HG03342 (cell line): ENCODE measurements at regions not wholly inside any gene's neighbourhood (a gene's known extent, or its start where the extent isn't known, plus 50 kb on each side); places are given as distances from the start of the nearest gene placed in this dataset.
"Not testable (repeated sequence)": the region's sequence is repeated elsewhere in the genome, so short reads cannot be mapped to it uniquely, and the experiment has no call there.

Experiments
- ATAC-seq: cut with Tn5 transposase; IDR thresholded peaks from one replicate; pipeline ENCODE4 v1.9.1; 2021; ENCODE audit warnings: mild to moderate bottlenecking, moderate library complexity; ENCODE audit not compliant: unreplicated experiment

DNA sequence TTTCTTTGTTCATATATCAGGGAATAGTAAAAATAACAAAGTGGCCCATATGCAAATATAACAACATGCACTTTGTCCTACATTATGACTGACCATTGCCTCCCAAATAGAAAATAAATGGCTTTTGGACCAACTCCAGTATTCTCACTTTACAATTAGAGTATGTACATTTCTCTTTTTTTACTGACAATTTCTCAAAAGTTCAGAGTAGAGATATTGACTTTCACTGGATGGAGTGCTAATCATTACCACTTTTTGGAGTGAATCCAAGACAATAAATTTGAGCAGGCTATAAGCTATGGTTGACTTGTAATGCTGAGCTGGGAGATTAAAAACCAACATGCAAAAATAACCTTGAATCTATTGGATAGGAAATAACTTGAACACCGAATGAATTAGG is 987.4 kb downstream of the SUCLG1 start:
- no peak for ATAC-seq

DNA sequence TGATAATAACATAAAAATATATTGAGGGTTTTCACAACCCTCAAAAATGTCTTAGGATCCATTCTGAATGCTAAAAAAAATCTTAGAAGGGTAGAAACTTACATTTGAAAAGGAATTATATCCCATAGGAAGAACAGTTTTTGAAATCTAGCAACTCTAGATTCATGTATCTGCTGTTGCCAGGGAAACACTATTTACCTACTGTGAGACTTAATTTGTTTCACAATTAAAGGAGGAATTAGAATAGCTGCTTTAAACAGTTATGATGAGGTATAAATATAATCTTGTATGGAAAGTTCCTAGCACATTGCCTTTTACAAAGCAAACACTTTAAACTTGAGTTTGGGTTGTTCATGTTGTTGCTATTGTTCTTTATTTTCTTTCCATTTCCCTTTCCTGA is 988.2 kb downstream of the SUCLG1 start:
- ATAC-seq = no peak

DNA sequence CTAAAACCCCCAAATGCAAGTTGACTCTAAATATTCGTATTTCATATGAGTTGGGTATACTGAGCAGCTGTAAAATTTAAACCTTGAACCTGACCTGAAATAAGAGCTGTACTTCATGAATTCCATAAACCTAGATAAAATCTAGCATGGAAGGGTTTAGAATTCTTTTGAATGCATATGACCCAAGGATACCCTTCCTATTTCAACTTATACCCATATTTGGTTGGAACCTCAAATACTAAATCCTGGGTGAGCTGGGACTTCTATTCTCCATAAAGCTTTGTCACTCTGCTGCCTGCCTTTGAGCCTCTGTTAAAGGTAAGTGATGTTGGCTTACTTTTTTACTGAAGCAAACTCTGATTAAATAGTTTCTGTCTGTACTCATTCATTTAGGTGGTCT is 994.6 kb downstream of the SUCLG1 start:
- ATAC-seq = no peak

DNA sequence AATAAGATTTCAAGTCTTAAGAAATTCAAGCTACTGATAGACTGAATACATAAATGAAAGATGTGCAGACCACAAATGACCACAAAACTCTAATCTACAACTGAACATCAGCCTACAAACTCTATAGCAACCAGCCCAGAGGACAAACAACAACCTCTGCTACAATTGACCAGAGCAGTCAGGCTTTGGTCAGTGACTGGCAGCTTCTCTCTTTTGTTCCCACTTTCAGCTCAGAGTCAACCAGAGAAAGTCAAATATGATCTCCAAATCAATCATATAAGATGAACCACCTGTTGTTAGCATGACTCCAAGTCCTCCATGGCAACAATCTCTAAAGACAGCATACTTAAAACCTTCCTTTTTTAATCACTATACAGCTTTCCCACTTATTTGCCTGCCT is 996.2 kb downstream of the SUCLG1 start:
- no peak for ATAC-seq

DNA sequence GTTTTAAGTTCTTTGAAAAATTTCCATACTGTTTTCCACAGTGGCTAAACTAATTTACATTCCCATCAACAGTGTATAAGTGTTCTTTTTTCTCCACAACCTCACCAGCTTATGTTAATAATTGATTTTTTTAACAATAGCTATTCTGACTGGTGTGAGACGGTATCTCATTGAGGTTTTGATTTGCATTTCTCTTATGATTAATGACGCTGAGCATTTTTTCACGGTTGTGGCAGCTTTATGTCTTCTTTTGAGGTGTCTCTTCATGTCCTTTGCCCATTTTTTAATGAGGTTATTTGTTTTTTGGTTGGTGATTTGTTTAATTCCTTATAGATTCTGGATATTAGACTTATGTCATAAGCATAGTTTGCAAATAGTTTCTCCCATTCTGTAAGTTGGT is 997.9 kb downstream of the SUCLG1 start:
- no peak for ATAC-seq

DNA sequence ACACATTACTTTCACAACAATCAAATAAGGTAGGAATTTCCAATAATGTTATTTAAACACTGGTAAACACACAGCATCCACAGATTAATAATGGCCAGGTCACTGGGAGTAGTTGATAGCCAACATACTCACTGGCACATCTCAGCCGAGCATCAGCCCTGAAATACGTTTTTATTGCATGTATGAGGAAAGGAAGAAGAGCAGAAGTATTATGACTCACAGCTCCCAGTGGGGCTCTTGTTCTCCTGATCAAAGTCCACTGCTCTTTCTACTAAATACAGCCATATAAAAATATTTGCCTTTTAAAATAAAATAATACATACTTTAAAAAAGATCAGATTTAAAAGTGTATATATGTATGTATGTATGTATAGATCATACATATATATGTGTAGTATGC is 999.6 kb downstream of the SUCLG1 start:
- ATAC-seq = no peak

DNA sequence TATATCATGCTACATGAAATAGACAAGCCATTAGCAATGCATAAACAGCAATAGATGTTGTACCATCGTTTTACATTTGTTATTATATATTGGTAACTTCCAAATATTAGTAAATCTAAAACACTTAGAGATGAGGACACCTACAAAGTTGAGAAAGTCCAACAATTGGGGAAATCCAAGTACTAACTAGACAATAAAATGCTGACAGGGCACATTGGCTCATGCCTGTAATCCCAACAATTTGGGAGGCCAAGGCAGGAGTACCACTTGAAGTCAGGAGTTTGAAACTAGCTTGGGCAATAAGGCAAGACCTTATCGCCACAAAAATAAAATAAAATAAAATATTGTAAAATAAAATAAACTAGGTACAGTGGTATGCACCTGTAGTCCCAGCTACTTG is 1023.1 kb downstream of the SUCLG1 start:
- ATAC-seq = no peak

DNA sequence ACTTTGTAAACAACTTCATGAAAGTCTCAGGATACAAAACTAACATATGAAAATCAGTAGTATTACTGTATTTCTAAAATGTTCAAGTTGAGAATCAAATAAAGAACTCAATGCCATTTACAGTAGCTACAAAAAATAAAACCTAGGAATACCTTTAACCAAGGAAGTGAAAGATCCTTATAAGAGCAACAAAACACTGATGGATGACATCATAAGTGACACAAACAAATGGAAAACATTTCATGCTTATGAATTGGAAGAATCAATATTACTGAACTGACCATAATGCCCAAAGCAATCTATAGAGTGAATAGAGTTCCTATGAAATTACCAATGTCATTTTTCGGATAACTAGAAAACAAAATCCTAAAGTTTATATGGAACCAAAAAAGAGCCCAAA is 1038.1 kb downstream of the SUCLG1 start:
- ATAC-seq = no peak

DNA sequence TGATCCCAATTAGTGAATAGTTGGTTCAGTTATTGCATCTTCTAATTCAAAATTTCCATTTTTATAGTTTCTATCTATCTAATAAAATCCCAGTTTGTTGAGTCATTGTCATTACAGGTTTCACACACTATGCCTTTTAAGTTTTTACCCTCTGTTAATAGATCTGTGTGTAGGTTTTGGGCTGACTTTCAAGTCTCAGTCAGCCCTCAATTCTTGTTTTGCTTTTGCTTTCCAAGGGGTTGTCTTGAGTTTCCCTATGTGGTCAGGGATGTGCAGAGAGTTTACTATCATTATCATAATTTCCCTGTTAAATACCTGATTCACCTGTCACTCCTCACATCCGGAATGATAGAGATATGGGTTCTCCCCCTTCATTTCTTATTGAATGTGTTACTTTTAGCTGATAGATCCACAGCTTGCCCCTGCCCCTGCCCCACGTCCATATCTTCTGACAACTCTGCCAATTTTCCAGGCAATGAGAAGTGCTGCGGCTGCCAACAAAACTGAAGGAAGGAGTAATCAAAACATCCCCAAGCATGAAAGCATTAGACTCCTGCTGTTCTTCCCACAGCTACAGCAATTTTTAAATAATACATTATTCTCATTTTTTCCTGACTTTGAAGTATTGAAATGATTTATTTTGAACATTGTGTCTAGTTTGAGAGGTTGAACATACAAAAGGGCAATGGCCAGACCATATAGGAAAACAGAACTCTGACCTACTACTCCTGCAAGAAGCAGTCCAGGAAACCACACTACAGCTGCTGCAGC is 1064.8 kb downstream of the SUCLG1 start:
- ATAC-seq = no peak

DNA sequence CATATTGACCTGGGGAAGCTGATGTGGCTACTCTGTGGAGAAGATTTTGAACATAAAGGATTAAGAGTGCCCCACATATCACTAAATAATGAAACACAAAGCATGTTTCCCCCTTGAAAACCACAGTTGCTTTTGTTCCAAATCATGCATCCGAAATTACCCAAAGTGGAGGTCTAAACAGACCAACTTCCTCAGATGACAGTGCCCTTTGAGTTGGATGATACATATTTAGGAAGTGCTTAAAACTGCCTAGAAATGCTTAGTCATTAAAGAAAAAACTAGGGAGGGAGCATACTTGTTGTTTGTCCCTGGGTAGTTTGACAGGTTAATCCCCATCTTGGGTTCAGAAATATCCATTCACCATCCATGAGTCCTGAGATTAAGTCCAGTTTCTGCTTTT is 1070.3 kb downstream of the SUCLG1 start:
- ATAC-seq = no peak

DNA sequence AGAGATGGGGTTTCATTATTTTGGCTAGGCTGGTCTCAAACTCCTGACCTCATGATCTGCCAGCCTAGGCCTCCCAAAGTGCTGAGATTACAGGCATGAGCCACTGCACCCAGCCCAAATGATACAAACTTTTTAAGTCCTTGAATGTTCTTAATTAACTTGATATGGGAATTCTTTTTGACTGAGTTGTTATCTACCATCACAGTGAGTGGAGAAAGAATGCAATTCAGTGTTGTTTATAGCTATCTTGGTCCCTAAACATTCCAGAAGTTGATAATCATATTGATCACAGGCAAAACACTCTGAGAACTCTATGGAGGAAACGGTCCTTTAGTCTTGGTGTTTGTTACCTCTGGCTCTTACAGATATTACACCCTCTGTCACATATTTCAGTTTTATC is 1072.5 kb downstream of the SUCLG1 start:
- ATAC-seq = no peak

DNA sequence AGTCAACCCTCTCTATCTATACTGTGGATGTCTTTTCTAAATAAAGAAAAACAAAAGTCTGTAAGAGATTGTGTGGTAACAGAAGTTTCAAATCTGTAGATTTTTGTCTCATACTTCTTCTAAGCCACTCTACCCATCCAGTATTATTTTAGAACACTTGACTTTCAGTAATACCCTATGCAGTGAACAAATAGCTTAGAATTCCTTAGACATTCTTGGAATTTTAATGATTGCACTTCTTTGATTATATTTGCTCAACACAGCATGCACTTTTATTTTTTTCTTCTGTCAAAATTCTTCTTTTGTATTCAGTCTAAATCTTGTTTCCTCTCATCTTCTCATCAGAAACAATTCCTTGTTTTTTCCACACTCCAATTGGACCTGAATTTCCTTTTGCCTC is 1080.2 kb downstream of the SUCLG1 start:
- ATAC-seq = no peak

DNA sequence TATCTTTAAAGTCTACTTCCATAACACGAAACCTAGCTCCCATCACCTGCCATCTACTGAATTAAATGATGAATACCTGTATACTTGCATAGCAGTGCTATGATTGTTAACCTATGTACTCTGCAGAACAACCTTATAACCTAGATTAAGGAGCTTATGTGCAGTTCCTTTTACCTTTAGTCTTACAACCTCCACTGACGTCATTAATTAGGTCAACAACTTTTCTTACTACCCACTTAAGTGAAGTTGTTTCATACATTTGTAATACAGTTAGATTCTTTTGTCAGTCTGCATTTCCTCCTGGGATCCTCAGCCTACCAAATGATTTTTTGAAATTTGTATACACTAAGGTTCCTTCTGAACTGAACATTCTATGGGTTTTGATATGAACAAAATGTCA is 1082.3 kb downstream of the SUCLG1 start:
- ATAC-seq = no peak

DNA sequence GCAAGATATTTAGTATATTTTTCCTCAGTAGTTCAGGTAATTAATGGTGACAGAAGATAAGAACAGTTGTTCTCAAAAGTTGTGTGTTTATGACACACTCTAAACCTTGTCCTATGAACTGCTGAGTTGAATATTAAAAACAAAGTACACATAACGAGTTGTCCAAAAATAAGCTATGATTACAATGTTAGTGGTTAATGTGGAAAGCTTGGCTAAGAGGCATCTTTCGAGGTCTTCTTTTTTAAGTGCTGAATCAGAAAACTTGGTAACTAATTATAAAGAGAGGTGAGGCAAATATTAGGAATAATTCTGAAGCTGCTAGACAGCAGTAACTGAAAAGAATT is 1088.7 kb downstream of the SUCLG1 start:
- ATAC-seq = no peak

DNA sequence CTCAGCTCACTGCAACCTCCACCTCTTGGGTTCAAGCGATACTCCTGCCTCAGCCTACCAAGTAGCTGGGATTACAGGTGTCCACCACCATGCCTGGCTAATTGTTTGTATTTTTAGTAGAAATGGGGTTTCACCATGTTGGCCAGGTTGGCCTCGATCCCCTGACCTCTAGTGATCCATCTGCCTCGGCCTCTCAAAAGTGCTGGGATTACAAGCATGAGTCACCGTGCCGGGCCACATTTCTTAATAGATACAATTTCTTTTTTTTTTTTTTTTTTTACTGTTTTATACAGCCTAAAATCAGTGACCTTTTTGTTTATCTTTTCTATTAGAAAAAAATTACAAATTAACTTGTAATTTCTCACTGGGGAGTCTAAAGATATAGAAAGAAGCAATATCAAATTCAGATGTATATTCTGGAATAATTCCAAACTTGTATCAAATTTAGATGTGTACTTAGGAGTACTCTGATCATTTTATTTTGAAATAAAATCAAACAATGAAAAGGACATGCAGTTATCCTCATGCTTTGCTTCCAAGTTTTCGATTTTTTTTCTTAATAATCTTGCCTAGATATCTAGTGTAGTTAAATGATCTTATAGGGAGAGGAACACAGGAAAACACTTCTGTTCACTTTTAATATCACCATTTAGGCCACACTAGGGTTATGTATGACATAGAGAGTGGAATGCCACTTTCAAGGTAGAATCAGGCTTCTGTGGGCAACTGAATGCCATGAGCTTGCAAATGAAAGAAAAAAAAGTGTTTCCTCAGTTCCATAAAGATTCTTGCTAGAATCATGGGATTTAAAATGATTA is 1089.3 kb downstream of the SUCLG1 start:
- ATAC-seq = no peak

DNA sequence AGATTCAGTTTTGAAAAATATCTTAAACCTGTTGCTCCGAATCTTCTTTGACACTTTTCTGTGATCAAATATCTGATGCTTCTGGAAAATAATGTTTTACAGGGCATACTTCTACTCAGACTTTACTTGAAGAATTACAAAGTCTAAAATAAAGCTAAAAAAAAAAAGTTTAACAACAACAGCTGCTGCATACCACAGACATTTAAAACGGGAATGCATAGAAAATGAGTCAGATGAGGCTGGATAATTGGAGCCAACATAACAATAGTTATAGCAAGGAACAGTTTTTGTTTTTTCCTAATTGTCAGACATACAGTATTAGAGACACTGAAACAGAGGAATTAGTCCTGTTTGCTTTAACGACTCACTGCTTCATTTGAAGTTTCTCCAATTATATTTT is 1090.2 kb downstream of the SUCLG1 start:
- no peak for ATAC-seq

DNA sequence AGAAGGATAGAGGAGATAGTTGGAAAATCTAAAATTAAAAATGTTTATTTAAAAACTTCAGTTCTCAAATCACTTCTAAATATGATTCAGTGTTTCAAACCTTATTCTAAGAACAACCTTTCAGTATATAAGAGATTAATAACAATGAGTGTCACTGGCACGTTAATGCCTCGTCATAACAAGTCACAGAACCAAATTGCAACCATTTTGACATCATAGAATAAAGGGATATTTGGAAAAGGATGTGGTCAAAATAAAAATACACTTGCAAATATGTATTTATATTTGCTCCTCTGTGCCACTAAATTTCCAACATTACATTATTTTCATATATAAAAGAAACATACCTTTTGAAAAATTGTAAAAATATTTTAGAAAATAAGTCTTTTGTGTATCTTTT is 1090.6 kb downstream of the SUCLG1 start:
- no peak for ATAC-seq

DNA sequence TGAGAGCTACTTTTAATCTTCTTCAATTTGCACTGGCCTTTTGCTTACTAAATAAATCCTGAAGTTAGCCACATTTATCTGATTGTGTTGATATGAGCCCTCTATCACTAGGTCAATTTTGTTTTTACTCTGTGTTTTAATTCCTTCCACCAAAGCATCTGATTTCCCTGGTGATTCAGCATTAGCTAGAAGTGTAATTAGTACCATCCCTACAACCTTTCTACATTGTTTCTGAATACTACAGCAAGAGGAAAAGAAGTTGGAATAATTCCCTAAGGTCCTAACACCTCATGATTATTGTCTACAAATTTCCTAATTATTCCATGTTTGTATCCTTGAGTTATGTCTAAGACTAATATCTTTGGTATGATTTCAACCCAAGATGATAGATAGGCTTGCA is 1093.6 kb downstream of the SUCLG1 start:
- ATAC-seq = no peak

DNA sequence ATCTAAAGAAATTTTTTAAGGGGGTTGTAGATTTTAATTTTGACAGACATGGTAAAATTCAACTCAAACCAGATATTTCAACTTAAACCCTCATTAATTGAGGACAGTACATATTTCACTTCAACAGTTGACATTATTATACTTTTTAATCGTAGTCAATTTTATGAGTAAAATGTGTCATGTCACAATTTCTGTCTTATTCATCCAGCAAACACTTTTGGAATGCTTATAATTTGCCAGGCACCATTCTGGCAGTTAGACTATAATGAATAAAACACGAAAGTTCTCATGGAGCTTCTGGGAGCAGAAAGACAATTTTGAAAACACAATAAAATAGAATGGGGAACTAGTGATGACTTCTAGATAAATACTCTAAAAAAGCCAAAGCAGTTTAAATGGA is 1094.8 kb downstream of the SUCLG1 start:
- ATAC-seq = no peak

DNA sequence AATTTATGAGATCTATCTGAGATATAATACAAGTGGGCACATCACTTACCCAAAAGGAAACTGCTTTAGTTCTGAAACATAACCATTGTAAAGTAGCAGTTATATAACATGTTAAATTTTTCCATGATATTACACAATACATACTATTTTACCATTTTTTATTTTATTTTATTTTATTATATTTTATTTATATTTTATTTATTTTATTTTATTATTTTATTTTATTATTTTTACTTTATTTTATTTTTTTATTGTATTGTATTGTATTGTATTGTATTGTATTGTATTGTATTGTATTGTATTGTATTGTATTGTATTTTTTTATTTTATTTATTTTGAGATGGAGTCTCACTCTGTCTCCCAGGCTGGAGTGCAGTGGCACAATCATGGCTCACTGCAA is 1095.9 kb downstream of the SUCLG1 start:
- ATAC-seq = not testable (repeated sequence)

DNA sequence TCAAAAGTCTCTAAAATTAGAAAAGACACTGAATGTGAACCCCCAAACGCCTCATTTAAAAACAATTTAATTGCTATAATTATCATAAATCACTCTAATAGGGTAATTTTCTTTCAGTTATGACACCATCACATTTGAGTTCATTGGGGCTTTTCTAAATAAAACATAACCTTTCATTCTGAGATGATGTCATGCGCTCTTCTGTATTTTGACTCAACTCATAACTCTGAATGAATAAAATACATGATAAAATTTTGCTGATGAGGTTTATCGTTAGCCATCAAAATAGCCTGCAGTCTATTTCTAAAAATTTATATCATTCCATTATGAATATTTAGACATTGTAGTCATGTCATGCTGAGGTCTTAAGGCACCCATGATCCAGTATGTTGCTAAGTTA is 1099.7 kb downstream of the SUCLG1 start:
- no peak for ATAC-seq

DNA sequence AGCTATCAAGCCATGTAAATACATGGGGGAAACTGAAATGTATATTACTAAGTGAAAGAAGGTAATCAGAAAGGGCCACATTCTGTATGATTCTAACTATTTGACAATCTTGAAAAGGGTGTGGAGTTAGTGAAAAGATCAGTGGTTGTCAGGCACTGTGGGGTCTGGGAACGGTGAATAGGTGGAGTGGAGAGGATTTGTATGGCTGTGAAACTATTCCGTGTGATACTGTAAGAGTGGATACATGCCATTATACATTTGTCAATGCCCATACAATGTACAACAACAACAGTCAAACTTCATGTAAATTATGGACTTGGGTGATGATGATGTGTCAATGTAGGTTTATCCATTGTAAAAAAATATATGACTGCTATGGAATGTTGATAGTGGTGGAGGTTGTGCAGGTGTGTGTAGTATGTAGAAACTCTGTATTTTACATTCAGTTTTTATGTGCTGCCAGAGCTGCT is 1116.2 kb downstream of the SUCLG1 start:
- no peak for ATAC-seq
